T-helper 2 cell treated with Interferon-gamma antibody and Interleukin-4, amounts not matched to agents 5 μg/mL and 100 μg/mL, for 36 hours (primary cell): ENCODE measurements at regions not wholly inside any gene's neighbourhood (a gene's known extent, or its start where the extent isn't known, plus 50 kb on each side); places are given as distances from the start of the nearest gene placed in this dataset.

Experiments
- DNase-seq: peaks from one replicate; pipeline ENCODE4 v3.0.0; 2021; ENCODE audit warnings: low spot score
- H3K27ac Mint-ChIP-seq: one replicate; pipeline ENCODE4 v1.8.0; 2021; ENCODE audit warnings: mild to moderate bottlenecking, mixed read lengths
- H3K27me3 Mint-ChIP-seq: one replicate; pipeline ENCODE4 v1.8.0; 2021; ENCODE audit warnings: low read depth, mixed read lengths
- H3K36me3 Mint-ChIP-seq: one replicate; pipeline ENCODE4 v1.8.0; 2021; ENCODE audit warnings: low read depth, mixed read lengths
- H3K4me1 Mint-ChIP-seq: one replicate; pipeline ENCODE4 v1.8.0; 2021; ENCODE audit warnings: low read depth, mixed read lengths
- H3K4me3 Mint-ChIP-seq: one replicate; pipeline ENCODE4 v1.8.0; 2022; ENCODE audit warnings: mild to moderate bottlenecking, moderate library complexity, mixed read lengths
- H3K9me3 Mint-ChIP-seq: one replicate; pipeline ENCODE4 v1.8.0; 2021; ENCODE audit warnings: mixed read lengths

GRCh38 chr9:1296331-1296730 is 246.2 kb downstream of the DMRT2 start:
- no peaks in the 10 kb centered on the region for H3K36me3 Mint-ChIP-seq
- H3K4me3 Mint-ChIP-seq: no peak overlapping the region
- H3K27me3 Mint-ChIP-seq: no peaks in the 10 kb centered on the region
- H3K27ac Mint-ChIP-seq: no peak overlapping the region
- no peak for DNase-seq
- H3K9me3 Mint-ChIP-seq: peaks cover 3% of the 10 kb centered on the region
- no peaks in the 10 kb centered on the region for H3K4me1 Mint-ChIP-seq

DNA sequence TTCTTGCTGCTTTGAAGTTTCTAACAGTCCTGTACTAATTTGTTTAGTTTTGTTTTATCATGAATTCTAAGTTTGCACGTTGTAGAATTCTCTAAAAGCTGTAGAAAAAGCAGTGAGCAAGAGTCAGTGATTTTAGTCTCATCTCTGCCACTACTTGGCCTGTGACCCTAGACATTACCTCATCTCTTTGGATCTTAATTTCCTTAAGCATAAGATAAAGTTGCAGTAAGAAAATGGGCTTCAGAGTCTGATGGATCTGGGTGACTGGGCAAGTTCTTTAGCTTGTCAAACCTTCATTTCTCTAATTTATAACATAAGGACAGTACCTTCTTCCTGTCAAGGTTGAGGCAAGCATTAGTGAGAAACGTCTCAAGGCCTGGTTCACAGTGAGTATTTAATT is 247.9 kb downstream of the DMRT2 start:
- H3K9me3 Mint-ChIP-seq: no peaks in the 10 kb centered on the region
- no peak overlapping the region for H3K4me3 Mint-ChIP-seq
- no peaks in the 10 kb centered on the region for H3K4me1 Mint-ChIP-seq
- no peaks in the 10 kb centered on the region for H3K27me3 Mint-ChIP-seq
- H3K36me3 Mint-ChIP-seq: no peaks in the 10 kb centered on the region
- H3K27ac Mint-ChIP-seq: no peak overlapping the region
- DNase-seq: no peak

DNA sequence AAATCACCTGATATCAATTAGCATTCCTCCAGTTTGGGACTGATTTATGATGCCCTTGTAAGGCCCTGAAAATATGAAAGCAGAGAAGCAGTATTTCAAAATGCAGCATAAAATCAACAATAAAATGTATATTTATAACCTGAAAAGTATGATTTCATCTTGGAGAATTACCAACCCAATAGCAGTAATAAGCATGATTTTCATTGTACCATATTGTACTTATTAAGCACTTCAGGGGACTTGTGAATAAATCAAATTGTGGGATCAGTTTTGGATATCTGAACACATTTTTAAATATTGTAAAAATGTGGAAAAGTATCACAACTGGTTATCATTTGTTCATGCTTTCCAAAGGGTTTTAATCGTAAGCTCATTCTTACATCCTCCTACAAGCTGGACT is 250.8 kb downstream of the DMRT2 start:
- H3K4me1 Mint-ChIP-seq: no peaks in the 10 kb centered on the region
- no peaks in the 10 kb centered on the region for H3K36me3 Mint-ChIP-seq
- H3K27me3 Mint-ChIP-seq: no peaks in the 10 kb centered on the region
- no peak for DNase-seq
- H3K27ac Mint-ChIP-seq: no peak overlapping the region
- no peaks in the 10 kb centered on the region for H3K9me3 Mint-ChIP-seq
- H3K4me3 Mint-ChIP-seq: no peak overlapping the region

DNA sequence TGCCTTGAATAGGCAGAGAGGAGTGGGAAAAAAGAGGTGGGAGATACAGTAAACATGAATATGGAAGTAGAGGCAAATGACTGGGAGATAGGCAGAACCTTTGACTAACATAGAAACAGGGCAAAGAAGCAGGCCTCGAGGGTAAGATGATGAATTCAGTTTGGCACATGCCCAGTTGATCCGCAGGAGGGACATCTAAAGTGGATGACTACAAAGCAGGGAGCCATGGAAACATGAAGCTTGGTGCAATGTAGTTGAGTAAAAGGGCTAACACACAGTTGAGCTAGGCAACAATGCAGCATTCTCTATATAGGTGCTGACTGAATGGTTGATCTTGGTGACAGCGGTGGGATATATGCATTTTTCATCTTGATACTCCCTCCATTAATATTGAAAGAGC is 253.8 kb downstream of the DMRT2 start:
- Mint-ChIP-seq H3K36me3 (no peaks in the 10 kb centered on the region), H3K4me3 (no peak overlapping the region), H3K27me3 (no peaks in the 10 kb centered on the region), H3K27ac (no peak overlapping the region), H3K9me3 (no peaks in the 10 kb centered on the region), H3K4me1 (no peaks in the 10 kb centered on the region)
- DNase-seq: no peak

GRCh38 chr9:1311462-1312042 is 261.4 kb downstream of the DMRT2 start:
- DNase-seq: no peak
- H3K36me3 Mint-ChIP-seq: no peaks in the 10 kb centered on the region
- peaks cover 7% of the 10 kb centered on the region for H3K9me3 Mint-ChIP-seq
- H3K27me3 Mint-ChIP-seq: no peaks in the 10 kb centered on the region
- no peaks in the 10 kb centered on the region for H3K4me1 Mint-ChIP-seq
- H3K4me3 Mint-ChIP-seq: no peak overlapping the region
- no peak overlapping the region for H3K27ac Mint-ChIP-seq

- Mint-ChIP-seq H3K4me3 (no peak overlapping the region), H3K36me3 (no peaks in the 10 kb centered on the region), H3K4me1 (no peaks in the 10 kb centered on the region), H3K9me3 (peaks cover 9% of the 10 kb centered on the region), H3K27me3 (peaks cover 2% of the 10 kb centered on the region), H3K27ac (no peak overlapping the region)
- DNase-seq: no peak
Observed at GRCh38 chr9:1319436-1319835, 269.3 kb downstream of the DMRT2 start.

DNA sequence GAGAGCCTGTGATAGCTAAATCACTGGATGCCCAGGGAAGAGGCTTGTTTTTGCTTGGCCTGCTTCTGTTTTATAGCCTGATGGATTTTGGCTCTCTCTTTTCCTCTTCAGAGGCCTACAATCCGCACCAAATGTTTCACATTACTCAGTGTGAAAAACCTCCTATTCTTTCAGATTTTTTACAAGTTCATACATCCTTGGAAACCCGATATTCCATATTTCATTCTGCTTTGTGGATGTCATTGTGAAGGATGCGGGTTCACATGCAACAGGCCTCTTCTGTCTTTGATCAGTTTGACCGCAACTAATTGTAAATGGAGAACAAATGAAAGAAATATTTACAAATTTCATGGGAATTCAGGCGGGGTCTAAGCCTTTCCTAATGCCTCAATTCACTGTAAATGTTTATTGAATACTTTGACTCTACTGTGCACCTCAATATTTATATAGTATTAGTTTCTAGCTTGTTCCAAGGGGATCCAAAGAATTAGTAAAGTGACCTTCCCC is 269.9 kb downstream of the DMRT2 start:
- no peak for DNase-seq
- Mint-ChIP-seq H3K27me3 (peaks cover 2% of the 10 kb centered on the region), H3K4me3 (no peak overlapping the region), H3K36me3 (no peaks in the 10 kb centered on the region), H3K4me1 (no peaks in the 10 kb centered on the region), H3K9me3 (peaks cover 9% of the 10 kb centered on the region), H3K27ac (no peak overlapping the region)

- H3K9me3 Mint-ChIP-seq: peaks cover 9% of the 10 kb centered on the region
- no peak overlapping the region for H3K27ac Mint-ChIP-seq
- peaks cover 2% of the 10 kb centered on the region for H3K27me3 Mint-ChIP-seq
- no peaks in the 10 kb centered on the region for H3K4me1 Mint-ChIP-seq
- no peaks in the 10 kb centered on the region for H3K36me3 Mint-ChIP-seq
- no peak for DNase-seq
- H3K4me3 Mint-ChIP-seq: no peak overlapping the region
Observed at GRCh38 chr9:1320607-1321195, 270.5 kb downstream of the DMRT2 start.

GRCh38 chr9:1327467-1327866 is 277.3 kb downstream of the DMRT2 start:
- Mint-ChIP-seq H3K36me3 (no peaks in the 10 kb centered on the region), H3K4me3 (no peak overlapping the region), H3K27ac (no peak overlapping the region), H3K27me3 (peaks cover 7% of the 10 kb centered on the region), H3K9me3 (no peaks in the 10 kb centered on the region), H3K4me1 (no peaks in the 10 kb centered on the region)
- DNase-seq: no peak

GRCh38 chr9:1328341-1328740 is 278.2 kb downstream of the DMRT2 start:
- H3K27me3 Mint-ChIP-seq: peaks cover 7% of the 10 kb centered on the region
- H3K27ac Mint-ChIP-seq: no peak overlapping the region
- no peaks in the 10 kb centered on the region for H3K36me3 Mint-ChIP-seq
- no peak for DNase-seq
- H3K9me3 Mint-ChIP-seq: no peaks in the 10 kb centered on the region
- no peaks in the 10 kb centered on the region for H3K4me1 Mint-ChIP-seq
- H3K4me3 Mint-ChIP-seq: no peak overlapping the region

- Mint-ChIP-seq H3K27ac (no peak overlapping the region), H3K4me1 (no peaks in the 10 kb centered on the region), H3K27me3 (peaks cover 4% of the 10 kb centered on the region), H3K9me3 (no peaks in the 10 kb centered on the region), H3K36me3 (no peaks in the 10 kb centered on the region), H3K4me3 (no peak overlapping the region)
- no peak for DNase-seq
Observed at GRCh38 chr9:1331546-1332038, 281.4 kb downstream of the DMRT2 start.

- H3K9me3 Mint-ChIP-seq: no peaks in the 10 kb centered on the region
Observed at GRCh38 chr9:1332156-1332555, 282.0 kb downstream of the DMRT2 start.

GRCh38 chr9:1335174-1335573 is 285.0 kb downstream of the DMRT2 start:
- DNase-seq: no peak
- Mint-ChIP-seq H3K36me3 (no peaks in the 10 kb centered on the region), H3K27ac (no peak overlapping the region), H3K4me3 (no peak overlapping the region), H3K9me3 (peaks cover 2% of the 10 kb centered on the region), H3K27me3 (no peaks in the 10 kb centered on the region), H3K4me1 (no peaks in the 10 kb centered on the region)

More at GRCh38 chr9:1332156-1332555, 282.0 kb downstream of the DMRT2 start:
- no peak overlapping the region for H3K4me3 Mint-ChIP-seq
- H3K27me3 Mint-ChIP-seq: peaks cover 4% of the 10 kb centered on the region
- no peaks in the 10 kb centered on the region for H3K4me1 Mint-ChIP-seq
- H3K27ac Mint-ChIP-seq: no peak overlapping the region
- no peak for DNase-seq
- no peaks in the 10 kb centered on the region for H3K36me3 Mint-ChIP-seq

DNA sequence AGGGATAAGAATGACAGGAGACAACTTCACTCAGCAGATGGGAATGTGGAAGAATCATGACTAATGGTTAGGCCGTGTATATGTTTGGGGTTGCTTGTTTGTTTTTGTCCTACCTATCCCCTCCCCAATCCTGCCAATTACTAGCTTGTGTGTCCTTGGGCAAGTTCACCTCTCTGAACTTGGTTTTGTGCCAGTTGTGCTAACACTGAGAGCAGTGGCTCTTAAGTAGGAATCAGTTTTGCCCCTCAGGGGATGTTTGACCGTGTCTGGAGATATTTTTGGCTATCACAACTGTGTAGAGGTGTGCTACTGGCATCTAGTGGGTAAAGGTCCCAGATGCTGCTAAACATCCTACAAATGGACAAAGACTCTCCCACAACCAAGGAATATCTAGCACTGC is 287.0 kb downstream of the DMRT2 start:
- Mint-ChIP-seq H3K27me3 (no peaks in the 10 kb centered on the region), H3K4me3 (no peak overlapping the region), H3K36me3 (no peaks in the 10 kb centered on the region), H3K4me1 (no peaks in the 10 kb centered on the region), H3K9me3 (peaks cover 4% of the 10 kb centered on the region), H3K27ac (no peak overlapping the region)
- no peak for DNase-seq

DNA sequence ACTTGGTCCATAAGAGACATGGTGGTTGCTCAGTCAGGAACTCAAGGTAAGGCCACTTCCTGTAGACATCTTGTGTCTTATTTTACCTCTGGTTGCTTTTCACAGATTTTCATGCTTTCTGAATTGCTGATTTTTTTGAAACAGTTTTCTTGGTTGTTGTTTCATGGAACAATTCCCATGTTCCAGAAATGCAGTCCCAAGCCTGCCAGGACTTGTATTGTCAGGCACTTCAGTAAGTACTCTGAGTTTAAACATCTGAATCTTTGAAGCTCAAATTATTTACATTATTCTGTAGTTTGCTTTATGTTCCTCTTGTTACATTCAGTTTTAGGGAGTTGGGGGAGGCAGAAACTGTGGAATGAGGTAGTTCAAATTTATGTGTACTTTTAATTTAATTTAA is 290.2 kb downstream of the DMRT2 start:
- Mint-ChIP-seq H3K4me1 (no peaks in the 10 kb centered on the region), H3K4me3 (no peak overlapping the region), H3K9me3 (peaks cover 11% of the 10 kb centered on the region), H3K27ac (no peak overlapping the region), H3K36me3 (no peaks in the 10 kb centered on the region), H3K27me3 (no peaks in the 10 kb centered on the region)
- DNase-seq: no peak
